Panc1 (cell line): ENCODE measurements at regions not wholly inside any gene's neighbourhood (a gene's known extent, or its start where the extent isn't known, plus 50 kb on each side); places are given as distances from the start of the nearest gene placed in this dataset.
"Not testable (repeated sequence)": the region's sequence is repeated elsewhere in the genome, so short reads cannot be mapped to it uniquely, and the experiment has no call there.

Experiments
- ATAC-seq: fragments of 200-7000 bp; cut with Tn5 transposase; 2 replicates; pipeline ENCODE4 v1.9.1; 2020; ENCODE audit warnings: mild to moderate bottlenecking, moderate library complexity
- BruUV-seq: library from RNA; stranded (reverse); fragments of 400-500 nt; replicated peaks from 2 replicates; lab custom pipeline; 2021; lab: Mats Ljungman, UMichigan
- CTCF ChIA-PET: fragments of 300-600 bp; sonication (Branson Sonifier 250); formaldehyde crosslinking; loops from one replicate; lab custom pipeline; 2022; ENCODE audit warnings: antibody characterized with exemption; lab: Charles Lee
- POLR2A ChIA-PET: fragments of 300-600 bp; sonication (Branson Sonifier 250); formaldehyde crosslinking; loops from one replicate; lab custom pipeline; 2022; ENCODE audit warnings: antibody characterized with exemption; lab: Charles Lee
- DNase-seq: peaks from one replicate; pipeline ENCODE4 v3.0.0-alpha.2; 2010; ENCODE audit warnings: low read depth, low spot score
- H3K27ac ChIP-seq: 2 replicates; pipeline ENCODE4 v1.5.1; 2011; ENCODE audit warnings: mild to moderate bottlenecking, low read length, inconsistent platforms
- H3K27me3 ChIP-seq: fragments of 200-500 bp; sonication (Bioruptor generic); 2 replicates; pipeline ENCODE4 v1.6.0; 2014; ENCODE audit warnings: low read length, inconsistent platforms; ENCODE audit not compliant: control insufficient read depth, insufficient read depth
- H3K36me3 ChIP-seq: fragments of 200-500 bp; sonication (Bioruptor generic); 2 replicates; pipeline ENCODE4 v1.5.1; 2014; ENCODE audit warnings: inconsistent platforms, mild to moderate bottlenecking, low read length, moderate library complexity; ENCODE audit not compliant: control insufficient read depth, insufficient read depth
- H3K4me1 ChIP-seq: 2 replicates; pipeline ENCODE4 v1.5.1; 2011; ENCODE audit warnings: inconsistent platforms, mild to moderate bottlenecking, low read length, moderate library complexity; ENCODE audit not compliant: control insufficient read depth, insufficient read depth
- H3K4me3 ChIP-seq, 2 experiments: 2 replicates each; pipeline ENCODE4 v1.5.1; 2011 to 2012; ENCODE audit warnings: low read depth in 2 of 2, low read length in 2 of 2, mild to moderate bottlenecking in 2 of 2, inconsistent platforms in 1 of 2, moderate library complexity in 1 of 2
- H3K9me3 ChIP-seq: fragments of 200-500 bp; sonication (Bioruptor generic); 2 replicates; pipeline ENCODE4 v1.5.1; 2014; ENCODE audit warnings: low read depth, mild to moderate bottlenecking, inconsistent platforms, low read length, moderate library complexity; ENCODE audit not compliant: control insufficient read depth, insufficient read depth
- POLR2AphosphoS5 ChIP-seq: IDR thresholded peaks from 2 replicates; pipeline ENCODE4 v1.6.1; 2012; ENCODE audit warnings: mild to moderate bottlenecking, low read depth, low read length, moderate library complexity
- SIN3A ChIP-seq: IDR thresholded peaks from 2 replicates; pipeline ENCODE4 v1.6.1; 2012; ENCODE audit warnings: low read depth, mild to moderate bottlenecking, low read length, moderate library complexity, borderline replicate concordance; ENCODE audit not compliant: insufficient read depth
- TCF7L2 ChIP-seq: IDR thresholded peaks from 2 replicates; pipeline ENCODE4 v1.6.1; 2011; ENCODE audit warnings: mild to moderate bottlenecking, low read depth, low read length, inconsistent platforms
- in situ Hi-C: cut with HindIII; loops from 2 replicates; pipeline ENCODE4 v1.10.0; 2016; ENCODE audit warnings: low sequenced_read_pairs, low pct_unique_long_range_greater_than_20kb
- intact Hi-C: fragments of 100-400 bp; cut with micrococcal nuclease; formaldehyde crosslinking; loops from one replicate; pipeline ENCODE4 v1.10.0; 2022; ENCODE audit not compliant: unreplicated experiment
- TF ChIP-seq, protein P1 (sequence below): fragments of 450-650 bp; IDR thresholded peaks from 2 replicates; pipeline ENCODE4 v1.5.1; 2017; ENCODE audit warnings: mild to moderate bottlenecking
- TF ChIP-seq, protein P2 (sequence below), 2 experiments: IDR thresholded peaks; 2 replicates each; pipeline ENCODE4 v1.6.1; 2011 to 2012; ENCODE audit warnings: low read depth in 2 of 2, control low read depth in 1 of 2, low read length in 1 of 2, mild to moderate bottlenecking in 1 of 2, moderate library complexity in 1 of 2; ENCODE audit not compliant: insufficient read depth in 1 of 2

DNA sequence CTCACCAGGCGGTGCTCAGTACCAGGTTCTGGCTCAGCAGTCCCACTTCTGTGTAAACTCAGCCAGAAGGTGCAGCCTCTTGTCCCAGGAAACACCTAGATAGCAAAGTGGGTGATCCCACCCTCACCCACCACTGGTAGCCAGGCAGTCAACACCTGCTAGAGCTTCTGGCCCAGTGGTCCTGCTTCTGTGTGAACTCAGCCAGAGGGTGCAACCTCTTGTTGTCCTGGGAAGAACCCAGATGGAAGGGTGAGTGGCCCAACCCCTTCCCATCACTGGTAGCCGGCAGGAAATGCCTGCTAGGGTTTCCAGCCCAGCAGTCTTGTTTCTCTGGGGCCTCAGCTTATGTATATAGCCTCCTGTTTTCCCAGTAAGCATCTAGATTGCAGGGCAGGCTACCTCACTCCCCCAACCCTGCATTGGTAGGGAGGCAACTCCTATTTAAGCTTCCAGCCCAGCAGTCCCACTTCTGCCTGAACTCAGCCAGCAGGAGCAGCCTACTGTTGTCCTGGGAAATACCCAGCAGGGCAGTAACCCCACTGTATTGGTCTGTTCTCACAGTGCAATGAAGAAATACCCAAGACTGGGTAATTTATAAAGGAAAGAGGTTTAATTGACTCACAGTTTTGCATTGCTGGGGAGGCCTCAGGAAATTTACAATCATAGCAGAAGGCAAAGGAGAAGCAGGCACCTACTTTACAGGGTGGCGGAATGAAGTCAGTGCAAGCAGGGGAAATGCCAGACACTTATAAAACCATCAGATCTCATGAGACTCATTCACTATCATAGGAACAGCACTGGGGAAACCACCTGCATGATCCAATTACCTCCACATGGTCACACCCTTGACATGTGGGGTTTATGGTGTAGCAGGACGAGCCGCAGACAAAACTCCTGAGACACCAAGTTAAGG is 110.6 kb downstream of the DTWD1 start:
- peak; percentile 42; the same call in 1 of the 2 replicates for ATAC-seq
- POLR2A ChIA-PET, result no interaction called here
- Histone ChIP-seq H3K4me1 (no peaks in the 10 kb centered on the region), H3K27me3 (no peaks in the 10 kb centered on the region), H3K36me3 (no peaks in the 10 kb centered on the region), H3K4me3 (no peak overlapping the region), H3K9me3 (no peaks in the 10 kb centered on the region), H3K27ac (no peak overlapping the region)
- intact Hi-C loops (no loop called here), in situ Hi-C loops (no loop called here)
- DNase-seq, result no peak
- CTCF ChIA-PET, result no interaction called here
- no TSS peak for BruUV-seq
- TF ChIP-seq, protein P1, sequence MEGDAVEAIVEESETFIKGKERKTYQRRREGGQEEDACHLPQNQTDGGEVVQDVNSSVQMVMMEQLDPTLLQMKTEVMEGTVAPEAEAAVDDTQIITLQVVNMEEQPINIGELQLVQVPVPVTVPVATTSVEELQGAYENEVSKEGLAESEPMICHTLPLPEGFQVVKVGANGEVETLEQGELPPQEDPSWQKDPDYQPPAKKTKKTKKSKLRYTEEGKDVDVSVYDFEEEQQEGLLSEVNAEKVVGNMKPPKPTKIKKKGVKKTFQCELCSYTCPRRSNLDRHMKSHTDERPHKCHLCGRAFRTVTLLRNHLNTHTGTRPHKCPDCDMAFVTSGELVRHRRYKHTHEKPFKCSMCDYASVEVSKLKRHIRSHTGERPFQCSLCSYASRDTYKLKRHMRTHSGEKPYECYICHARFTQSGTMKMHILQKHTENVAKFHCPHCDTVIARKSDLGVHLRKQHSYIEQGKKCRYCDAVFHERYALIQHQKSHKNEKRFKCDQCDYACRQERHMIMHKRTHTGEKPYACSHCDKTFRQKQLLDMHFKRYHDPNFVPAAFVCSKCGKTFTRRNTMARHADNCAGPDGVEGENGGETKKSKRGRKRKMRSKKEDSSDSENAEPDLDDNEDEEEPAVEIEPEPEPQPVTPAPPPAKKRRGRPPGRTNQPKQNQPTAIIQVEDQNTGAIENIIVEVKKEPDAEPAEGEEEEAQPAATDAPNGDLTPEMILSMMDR, result no peak
- TF ChIP-seq POLR2AphosphoS5, result no peak
- TF ChIP-seq, protein P2, sequence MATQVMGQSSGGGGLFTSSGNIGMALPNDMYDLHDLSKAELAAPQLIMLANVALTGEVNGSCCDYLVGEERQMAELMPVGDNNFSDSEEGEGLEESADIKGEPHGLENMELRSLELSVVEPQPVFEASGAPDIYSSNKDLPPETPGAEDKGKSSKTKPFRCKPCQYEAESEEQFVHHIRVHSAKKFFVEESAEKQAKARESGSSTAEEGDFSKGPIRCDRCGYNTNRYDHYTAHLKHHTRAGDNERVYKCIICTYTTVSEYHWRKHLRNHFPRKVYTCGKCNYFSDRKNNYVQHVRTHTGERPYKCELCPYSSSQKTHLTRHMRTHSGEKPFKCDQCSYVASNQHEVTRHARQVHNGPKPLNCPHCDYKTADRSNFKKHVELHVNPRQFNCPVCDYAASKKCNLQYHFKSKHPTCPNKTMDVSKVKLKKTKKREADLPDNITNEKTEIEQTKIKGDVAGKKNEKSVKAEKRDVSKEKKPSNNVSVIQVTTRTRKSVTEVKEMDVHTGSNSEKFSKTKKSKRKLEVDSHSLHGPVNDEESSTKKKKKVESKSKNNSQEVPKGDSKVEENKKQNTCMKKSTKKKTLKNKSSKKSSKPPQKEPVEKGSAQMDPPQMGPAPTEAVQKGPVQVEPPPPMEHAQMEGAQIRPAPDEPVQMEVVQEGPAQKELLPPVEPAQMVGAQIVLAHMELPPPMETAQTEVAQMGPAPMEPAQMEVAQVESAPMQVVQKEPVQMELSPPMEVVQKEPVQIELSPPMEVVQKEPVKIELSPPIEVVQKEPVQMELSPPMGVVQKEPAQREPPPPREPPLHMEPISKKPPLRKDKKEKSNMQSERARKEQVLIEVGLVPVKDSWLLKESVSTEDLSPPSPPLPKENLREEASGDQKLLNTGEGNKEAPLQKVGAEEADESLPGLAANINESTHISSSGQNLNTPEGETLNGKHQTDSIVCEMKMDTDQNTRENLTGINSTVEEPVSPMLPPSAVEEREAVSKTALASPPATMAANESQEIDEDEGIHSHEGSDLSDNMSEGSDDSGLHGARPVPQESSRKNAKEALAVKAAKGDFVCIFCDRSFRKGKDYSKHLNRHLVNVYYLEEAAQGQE (IDR thresholded peaks at IDR 0.05; ENCODE audit: insufficient read depth in 1 of 2, low read depth in 2 of 2, low read length in 1 of 2), result no peak
- TF ChIP-seq SIN3A, result no peak
- no peak for TF ChIP-seq TCF7L2

DNA sequence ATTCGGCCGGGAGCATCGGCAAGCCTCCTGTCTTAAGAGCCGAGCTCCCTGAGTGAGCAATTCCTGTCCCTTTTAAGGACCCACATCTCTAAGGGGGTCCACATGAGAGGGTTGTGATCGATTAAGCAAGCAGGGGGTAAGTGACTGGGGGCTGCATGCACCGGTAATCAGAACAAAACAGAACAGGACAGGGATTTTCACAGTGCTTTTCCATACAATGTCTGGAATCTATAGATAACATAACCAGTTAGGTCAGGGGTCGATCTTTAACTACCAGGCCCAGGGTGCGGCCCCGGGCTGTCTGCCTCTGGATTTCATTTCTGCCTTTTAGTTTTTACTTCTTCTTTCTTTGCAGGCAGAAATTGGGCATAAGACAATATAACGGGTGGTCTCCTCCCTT is 111.3 kb downstream of the DTWD1 start:
- H3K27me3 ChIP-seq, intact Hi-C loops, in situ Hi-C loops, H3K36me3 ChIP-seq, POLR2A ChIA-PET, ATAC-seq, BruUV-seq, H3K4me1 ChIP-seq, H3K9me3 ChIP-seq, H3K27ac ChIP-seq, DNase-seq, CTCF ChIA-PET, H3K4me3 ChIP-seq: not testable (repeated sequence)

DNA sequence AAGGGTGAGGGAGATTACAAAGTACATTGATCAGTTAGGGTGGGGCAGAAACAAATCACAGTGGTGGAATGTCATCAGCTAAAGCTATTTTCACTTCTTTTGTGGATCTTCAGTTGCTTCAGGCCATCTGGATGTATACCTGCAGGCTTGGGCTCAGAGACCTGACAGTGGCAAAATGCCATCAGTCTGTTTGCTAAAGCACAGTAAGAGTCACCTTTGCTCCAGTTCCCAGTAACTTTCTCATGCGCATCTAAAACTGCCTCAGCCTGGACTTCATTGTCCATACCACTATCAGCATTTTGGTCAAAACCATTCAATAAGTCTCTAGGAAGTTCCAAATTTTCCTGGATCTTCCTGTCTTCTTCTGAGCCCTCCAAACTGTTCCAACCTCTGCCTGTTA is 113.2 kb downstream of the DTWD1 start:
- H3K36me3 ChIP-seq, in situ Hi-C loops, H3K27ac ChIP-seq, H3K9me3 ChIP-seq, DNase-seq, intact Hi-C loops, H3K27me3 ChIP-seq, H3K4me3 ChIP-seq, ATAC-seq, H3K4me1 ChIP-seq, CTCF ChIA-PET, BruUV-seq, POLR2A ChIA-PET: not testable (repeated sequence)
